Endothelial cell of umbilical vein (primary cell): ENCODE measurements at regions not wholly inside any gene's neighbourhood (a gene's known extent, or its start where the extent isn't known, plus 50 kb on each side); places are given as distances from the start of the nearest gene placed in this dataset.

Experiments
- BruUV-seq: library from RNA; stranded (reverse); fragments of 400-500 nt; replicated peaks from 2 replicates; lab custom pipeline; 2021; lab: Mats Ljungman, UMichigan
- CTCF ChIA-PET: fragments of 300-600, 350-600 bp; sonication (Branson Sonifier 250); formaldehyde crosslinking; loops from one replicate; lab custom pipeline; 2021; ENCODE audit warnings: antibody characterized with exemption, inconsistent platforms; lab: Charles Lee
- POLR2A ChIA-PET: fragments of 300-600, 350-600 bp; sonication (Branson Sonifier 250); formaldehyde crosslinking; loops from one replicate; lab custom pipeline; 2021; ENCODE audit warnings: antibody characterized with exemption, inconsistent platforms; lab: Charles Lee
- DNase-seq: peaks from one replicate; pipeline ENCODE4 v3.0.0-alpha.2; 2011; ENCODE audit warnings: low read depth, low spot score
- FAIRE-seq: peaks from 2 replicates; lab custom pipeline; 2011; peaks lifted over from hg19 to GRCh38; lab: Jason Lieb, UNC
- H2AFZ ChIP-seq: 2 replicates; pipeline ENCODE4 v1.6.0; 2012; ENCODE audit warnings: low read depth, low read length, control low read depth, inconsistent platforms
- H3K27ac ChIP-seq: 2 replicates; pipeline ENCODE4 v1.5.1; 2011; ENCODE audit warnings: low read depth, mild to moderate bottlenecking, control low read depth, low read length, moderate library complexity; ENCODE audit not compliant: insufficient read depth
- H3K27me3 ChIP-seq, 2 experiments: 2 replicates each; pipeline versions ENCODE4 v1.6.0 to v1.6.1; 2011; ENCODE audit warnings: low read length in 2 of 2, mixed read lengths in 1 of 2; ENCODE audit not compliant: control insufficient read depth in 2 of 2, insufficient read depth in 2 of 2
- H3K36me3 ChIP-seq, 2 experiments: 2 replicates in 1 of 2; 3 replicates in 1 of 2; pipeline ENCODE4 v1.5.1; 2011; ENCODE audit warnings: low read length in 2 of 2, mild to moderate bottlenecking in 1 of 2, moderate library complexity in 1 of 2; ENCODE audit not compliant: control insufficient read depth in 2 of 2, insufficient read depth in 2 of 2; ENCODE audit errors: extremely low read depth in 1 of 2
- H3K4me1 ChIP-seq: 3 replicates; pipeline ENCODE4 v1.5.1; 2011; ENCODE audit warnings: mild to moderate bottlenecking, low read length; ENCODE audit not compliant: control insufficient read depth, insufficient read depth; ENCODE audit errors: extremely low read depth
- H3K4me2 ChIP-seq: 2 replicates; pipeline ENCODE4 v1.6.1; 2011; ENCODE audit warnings: low read length, control low read depth, mixed read lengths; ENCODE audit not compliant: insufficient read depth
- H3K4me3 ChIP-seq, 3 experiments: fragments of 200-600 bp in 1 of 3; sonication (generic), shearing (Covaris generic) in 1 of 3; replicated peaks in 1 of 3; 2 replicates each; pipeline ENCODE4 v1.5.1; 2011 to 2016; ENCODE audit warnings: control low read depth in 3 of 3, low read length in 3 of 3, mild to moderate bottlenecking in 2 of 3, inconsistent platforms in 1 of 3, low read depth in 1 of 3, moderate library complexity in 1 of 3; ENCODE audit not compliant: insufficient read depth in 1 of 3
- H3K79me2 ChIP-seq: 2 replicates; pipeline ENCODE4 v1.6.0; 2012; ENCODE audit warnings: low read length, inconsistent platforms; ENCODE audit not compliant: control insufficient read depth, insufficient read depth
- H3K9ac ChIP-seq: replicated peaks from 2 replicates; pipeline ENCODE3; 2011; ENCODE audit warnings: low read length, control low read depth; ENCODE audit not compliant: insufficient read depth; ENCODE audit errors: extremely low read depth
- H3K9me1 ChIP-seq: replicated peaks from 3 replicates; pipeline ENCODE4 v1.6.0; 2011; ENCODE audit warnings: mild to moderate bottlenecking, low read length; ENCODE audit not compliant: control insufficient read depth, insufficient read depth; ENCODE audit errors: extremely low read depth
- H3K9me3 ChIP-seq: replicated peaks from 2 replicates; pipeline ENCODE4 v1.5.1; 2012; ENCODE audit warnings: low read length, inconsistent platforms; ENCODE audit not compliant: control insufficient read depth, insufficient read depth
- H4K20me1 ChIP-seq: replicated peaks from 2 replicates; pipeline ENCODE3; 2011; ENCODE audit warnings: mild to moderate bottlenecking, low read length; ENCODE audit not compliant: control insufficient read depth, insufficient read depth; ENCODE audit errors: extremely low read depth
- EZH2 ChIP-seq: IDR thresholded peaks from 2 replicates; pipeline ENCODE4 v1.6.1; 2012; ENCODE audit warnings: borderline replicate concordance, low read depth, mild to moderate bottlenecking, moderate library complexity, low read length, inconsistent platforms; ENCODE audit not compliant: severe bottlenecking
- FOS ChIP-seq: IDR thresholded peaks from 2 replicates; pipeline ENCODE4 v1.6.1; 2011; ENCODE audit warnings: mild to moderate bottlenecking, low read length, moderate library complexity, borderline replicate concordance; ENCODE audit not compliant: insufficient read depth
- GATA2 ChIP-seq: IDR thresholded peaks from 2 replicates; pipeline ENCODE4 v1.7.0; 2011; ENCODE audit warnings: low read depth, mild to moderate bottlenecking, moderate library complexity, mixed read lengths, low read length; ENCODE audit not compliant: insufficient read length, insufficient read depth
- JUN ChIP-seq: IDR thresholded peaks from 2 replicates; pipeline ENCODE4 v1.6.1; 2011; ENCODE audit warnings: borderline replicate concordance, low read depth; ENCODE audit not compliant: insufficient read length, insufficient read depth
- MYC ChIP-seq: IDR thresholded peaks from one replicate; pipeline ENCODE4 v1.6.1; 2011; ENCODE audit warnings: mild to moderate bottlenecking, low read depth, low read length
- POLR2A ChIP-seq: IDR thresholded peaks from 2 replicates; pipeline ENCODE4 v1.6.1; 2012; ENCODE audit warnings: low read depth, mild to moderate bottlenecking, control low read depth, low read length
- POLR2AphosphoS5 ChIP-seq: IDR thresholded peaks from 2 replicates; pipeline ENCODE4 v1.6.1; 2012; ENCODE audit warnings: low read depth, mild to moderate bottlenecking, control low read depth, low read length, moderate library complexity; ENCODE audit not compliant: insufficient read depth
- dilution Hi-C: fragments of 300-500 bp; cut with MboI; formaldehyde crosslinking; loops from one replicate; pipeline ENCODE4 v1.15.0; 2019; ENCODE audit warnings: low sequenced_read_pairs; ENCODE audit not compliant: extremely low pct_ligation_motif_present
- intact Hi-C: fragments of 100-400 bp; cut with micrococcal nuclease; formaldehyde crosslinking; loops from one replicate; pipeline ENCODE4 v1.10.0; 2022
- TF ChIP-seq, protein P1 (sequence below), 2 donors: IDR thresholded peaks; 1 replicate in 1 of 2; 2 replicates in 1 of 2; pipeline ENCODE4 v1.5.1; 2011; ENCODE audit warnings: low read length in 2 of 2, mild to moderate bottlenecking in 2 of 2, moderate library complexity in 2 of 2, control low read depth in 1 of 2, inconsistent platforms in 1 of 2, low read depth in 1 of 2; ENCODE audit not compliant: insufficient read depth in 1 of 2; ENCODE audit errors: extremely low read depth in 1 of 2
- TF ChIP-seq, protein P2 (sequence below): IDR thresholded peaks from 2 replicates; pipeline ENCODE4 v1.6.1; 2011; ENCODE audit not compliant: insufficient read depth, insufficient read length

DNA sequence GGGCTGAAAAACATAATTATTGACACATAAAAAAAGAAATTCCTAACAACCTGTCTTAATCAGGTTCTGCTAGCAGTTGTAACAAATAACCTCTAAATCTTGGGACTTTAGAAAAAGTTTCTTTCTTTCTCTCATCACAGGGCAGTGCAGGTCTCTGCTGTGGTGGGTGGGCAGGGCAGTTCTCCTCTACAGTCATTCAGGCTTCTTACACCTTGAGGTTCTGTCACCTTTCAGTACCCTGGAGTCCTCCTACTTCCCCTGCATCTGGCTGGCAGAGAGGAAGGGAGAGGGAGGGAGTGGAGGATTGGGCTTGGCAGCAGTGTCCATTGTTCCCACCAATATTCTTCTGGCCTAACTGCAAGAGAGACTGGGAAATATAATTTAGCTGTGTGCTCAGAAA lies 112.2 kb upstream of the ANKRD55 start:
- FAIRE-seq (no peak), DNase-seq (peak; percentile 23)
- H3K27ac ChIP-seq, result no peak overlapping the region
- H3K9ac ChIP-seq, result no peak overlapping the region
- H4K20me1 ChIP-seq, result no peaks in the 10 kb centered on the region
- peaks cover 34% of the 10 kb centered on the region for H3K4me1 ChIP-seq
- dilution Hi-C loops (no loop called here), intact Hi-C loops (no loop called here)
- H3K9me1 ChIP-seq, result no peaks in the 10 kb centered on the region
- no peak overlapping the region for H3K4me2 ChIP-seq
- H3K4me3 ChIP-seq, result no peak overlapping the region
- no peak overlapping the region for H2AFZ ChIP-seq
- no TSS peak for BruUV-seq
- no peak for TF ChIP-seq FOS
- TF ChIP-seq POLR2AphosphoS5, result no peak
- TF ChIP-seq, protein P1, sequence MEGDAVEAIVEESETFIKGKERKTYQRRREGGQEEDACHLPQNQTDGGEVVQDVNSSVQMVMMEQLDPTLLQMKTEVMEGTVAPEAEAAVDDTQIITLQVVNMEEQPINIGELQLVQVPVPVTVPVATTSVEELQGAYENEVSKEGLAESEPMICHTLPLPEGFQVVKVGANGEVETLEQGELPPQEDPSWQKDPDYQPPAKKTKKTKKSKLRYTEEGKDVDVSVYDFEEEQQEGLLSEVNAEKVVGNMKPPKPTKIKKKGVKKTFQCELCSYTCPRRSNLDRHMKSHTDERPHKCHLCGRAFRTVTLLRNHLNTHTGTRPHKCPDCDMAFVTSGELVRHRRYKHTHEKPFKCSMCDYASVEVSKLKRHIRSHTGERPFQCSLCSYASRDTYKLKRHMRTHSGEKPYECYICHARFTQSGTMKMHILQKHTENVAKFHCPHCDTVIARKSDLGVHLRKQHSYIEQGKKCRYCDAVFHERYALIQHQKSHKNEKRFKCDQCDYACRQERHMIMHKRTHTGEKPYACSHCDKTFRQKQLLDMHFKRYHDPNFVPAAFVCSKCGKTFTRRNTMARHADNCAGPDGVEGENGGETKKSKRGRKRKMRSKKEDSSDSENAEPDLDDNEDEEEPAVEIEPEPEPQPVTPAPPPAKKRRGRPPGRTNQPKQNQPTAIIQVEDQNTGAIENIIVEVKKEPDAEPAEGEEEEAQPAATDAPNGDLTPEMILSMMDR (IDR thresholded peaks at IDR 0.05; ENCODE audit: extremely low read depth in 1 of 2, insufficient read depth in 1 of 2, low read depth in 1 of 2, low read length in 2 of 2), result no peak
- TF ChIP-seq JUN, result no peak
- TF ChIP-seq POLR2A, result no peak
- no peak for TF ChIP-seq EZH2
- TF ChIP-seq, protein P2, sequence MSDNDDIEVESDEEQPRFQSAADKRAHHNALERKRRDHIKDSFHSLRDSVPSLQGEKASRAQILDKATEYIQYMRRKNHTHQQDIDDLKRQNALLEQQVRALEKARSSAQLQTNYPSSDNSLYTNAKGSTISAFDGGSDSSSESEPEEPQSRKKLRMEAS, result no peak
- no peak for TF ChIP-seq MYC
- no peak for TF ChIP-seq GATA2
- H3K27me3 ChIP-seq, result no peaks in the 10 kb centered on the region
- CTCF ChIA-PET, result no interaction called here
- H3K36me3 ChIP-seq, result no peaks in the 10 kb centered on the region
- no peaks in the 10 kb centered on the region for H3K9me3 ChIP-seq
- POLR2A ChIA-PET, result no interaction called here
- H3K79me2 ChIP-seq, result no peaks in the 10 kb centered on the region
